H1 (cell line): ENCODE measurements at regions not wholly inside any gene's neighbourhood (a gene's known extent, or its start where the extent isn't known, plus 50 kb on each side); places are given as distances from the start of the nearest gene placed in this dataset.

Experiments
- CTCF ChIA-PET: fragments of 300-600 bp; sonication (Branson Sonifier 250); formaldehyde crosslinking; loops from one replicate; lab custom pipeline; 2021; ENCODE audit not compliant: partially characterized antibody; lab: Charles Lee
- POLR2A ChIA-PET: fragments of 300-600 bp; sonication (Branson Sonifier 250); formaldehyde crosslinking; loops from one replicate; lab custom pipeline; 2021; ENCODE audit warnings: inconsistent platforms; ENCODE audit not compliant: partially characterized antibody; lab: Charles Lee
- DNase-seq, 2 experiments: peaks; one replicate each; pipeline versions ENCODE4 v3.0.0 to v3.0.0-alpha.2; 2010 to 2022; ENCODE audit warnings: low spot score in 2 of 2, low read depth in 1 of 2, mixed read lengths in 1 of 2
- FAIRE-seq: peaks from 2 replicates; lab custom pipeline; 2011; peaks lifted over from hg19 to GRCh38; lab: Jason Lieb, UNC
- H2AFZ ChIP-seq: 2 replicates; pipeline ENCODE4 v1.8.1; 2012; ENCODE audit warnings: low read length, inconsistent platforms
- H2AK5ac ChIP-seq: 2 replicates; pipeline ENCODE4 v1.6.1; 2013; ENCODE audit warnings: low read depth, low read length
- H2BK120ac ChIP-seq: replicated peaks from 2 replicates; pipeline ENCODE3; 2013; ENCODE audit warnings: low read depth, low read length, inconsistent platforms
- H2BK12ac ChIP-seq: 2 replicates; pipeline ENCODE4 v1.6.1; 2013; ENCODE audit warnings: low read depth, low read length
- H2BK15ac ChIP-seq: 2 replicates; pipeline ENCODE4 v1.6.1; 2013; ENCODE audit warnings: low read length
- H2BK20ac ChIP-seq: 2 replicates; pipeline ENCODE4 v1.6.1; 2013; ENCODE audit warnings: low read length
- H2BK5ac ChIP-seq: 2 replicates; pipeline ENCODE4 v1.6.1; 2013; ENCODE audit warnings: low read depth, low read length
- H3K14ac ChIP-seq: 2 replicates; pipeline ENCODE4 v1.6.1; 2013; ENCODE audit warnings: inconsistent platforms; ENCODE audit not compliant: insufficient read length
- H3K18ac ChIP-seq: 2 replicates; pipeline ENCODE4 v1.6.1; 2013; ENCODE audit warnings: low read length; ENCODE audit errors: extremely low read depth
- H3K23ac ChIP-seq: 2 replicates; pipeline ENCODE4 v1.6.1; 2013; ENCODE audit warnings: inconsistent platforms; ENCODE audit not compliant: insufficient read length
- H3K23me2 ChIP-seq: 2 replicates; pipeline ENCODE4 v1.6.1; 2013; ENCODE audit warnings: low read depth, low read length
- H3K27ac ChIP-seq: 2 replicates; pipeline ENCODE4 v1.6.1; 2011; ENCODE audit warnings: low read depth, low read length, inconsistent platforms
- H3K27me3 ChIP-seq, 4 experiments: replicated peaks in 1 of 4; 1 replicate in 1 of 4; 2 replicates in 3 of 4; pipeline versions ENCODE4 v1.6.1 to v1.8.1; 2011 to 2013; ENCODE audit warnings: low read length in 3 of 4, mild to moderate bottlenecking in 3 of 4, inconsistent platforms in 2 of 4, mixed read lengths in 2 of 4, moderate library complexity in 1 of 4; ENCODE audit not compliant: control insufficient read depth in 3 of 4, insufficient read depth in 3 of 4; ENCODE audit errors: extremely low read depth in 1 of 4
- H3K36me3 ChIP-seq, 4 experiments: 2 replicates each; pipeline versions ENCODE4 v1.6.1 to v1.8.1; 2011 to 2013; ENCODE audit warnings: mild to moderate bottlenecking in 4 of 4, low read length in 3 of 4, moderate library complexity in 2 of 4, control low read depth in 1 of 4, inconsistent platforms in 1 of 4; ENCODE audit not compliant: insufficient read depth in 4 of 4, control insufficient read depth in 2 of 4
- H3K4ac ChIP-seq: replicated peaks from 2 replicates; pipeline ENCODE3; 2013; ENCODE audit warnings: low read length, low read depth, mixed read lengths, inconsistent platforms; ENCODE audit not compliant: insufficient read length
- H3K4me1 ChIP-seq, 4 experiments: replicated peaks in 1 of 4; 1 replicate in 1 of 4; 2 replicates in 3 of 4; pipeline versions ENCODE4 v1.6.1 to v1.8.1; 2011 to 2013; ENCODE audit warnings: low read length in 3 of 4, inconsistent platforms in 2 of 4, mixed read lengths in 1 of 4; ENCODE audit not compliant: insufficient read depth in 4 of 4, control insufficient read depth in 3 of 4
- H3K4me2 ChIP-seq, 2 experiments: 2 replicates each; pipeline versions ENCODE4 v1.6.1 to v1.8.1; 2011 to 2013; ENCODE audit warnings: low read depth in 2 of 2, low read length in 2 of 2, control low read depth in 1 of 2, inconsistent platforms in 1 of 2, mild to moderate bottlenecking in 1 of 2; ENCODE audit not compliant: insufficient read depth in 1 of 2
- H3K4me3 ChIP-seq, 4 experiments: fragments of 200-600, 300-600 bp in 1 of 4; sonication (generic), shearing (Covaris generic), sonication (Bioruptor Twin) in 1 of 4; 2 replicates each; pipeline versions ENCODE4 v1.5.1 to v1.8.1; 2011 to 2016; ENCODE audit warnings: low read length in 4 of 4, low read depth in 3 of 4, control low read depth in 2 of 4, inconsistent platforms in 2 of 4, mild to moderate bottlenecking in 2 of 4, mixed read lengths in 1 of 4, moderate library complexity in 1 of 4; ENCODE audit not compliant: insufficient read depth in 2 of 4; ENCODE audit errors: extremely low read depth in 1 of 4
- H3K56ac ChIP-seq: replicated peaks from 2 replicates; pipeline ENCODE3; 2013; ENCODE audit warnings: low read depth, mild to moderate bottlenecking, mixed read lengths, low read length, inconsistent platforms; ENCODE audit not compliant: insufficient read length
- H3K79me1 ChIP-seq: 2 replicates; pipeline ENCODE4 v1.6.1; 2013; ENCODE audit warnings: low read depth, low read length, control low read depth
- H3K79me2 ChIP-seq, 2 experiments: 2 replicates each; pipeline versions ENCODE4 v1.6.1 to v1.8.1; 2012 to 2013; ENCODE audit warnings: low read length in 2 of 2, mild to moderate bottlenecking in 2 of 2, inconsistent platforms in 1 of 2; ENCODE audit not compliant: insufficient read depth in 2 of 2, control insufficient read depth in 1 of 2
- H3K9ac ChIP-seq, 4 experiments: replicated peaks in 1 of 4; 1 replicate in 1 of 4; 2 replicates in 3 of 4; pipeline versions ENCODE4 v1.6.1 to v1.8.1; 2011 to 2013; ENCODE audit warnings: low read depth in 3 of 4, low read length in 3 of 4, control low read depth in 2 of 4, mild to moderate bottlenecking in 2 of 4, moderate library complexity in 2 of 4, inconsistent platforms in 1 of 4; ENCODE audit errors: extremely low read depth in 1 of 4
- H3K9me3 ChIP-seq, 2 experiments: 2 replicates each; pipeline versions ENCODE4 v1.6.1 to v1.8.1; 2012 to 2013; ENCODE audit warnings: mild to moderate bottlenecking in 2 of 2, moderate library complexity in 2 of 2, control low read depth in 1 of 2, inconsistent platforms in 1 of 2, low read depth in 1 of 2, low read length in 1 of 2, mixed read lengths in 1 of 2; ENCODE audit not compliant: insufficient read depth in 2 of 2
- H4K20me1 ChIP-seq, 2 experiments: replicated peaks in 1 of 2; 2 replicates each; pipeline versions ENCODE3 to v1.8.1; 2011 to 2013; ENCODE audit warnings: inconsistent platforms in 2 of 2, low read length in 2 of 2, mild to moderate bottlenecking in 1 of 2; ENCODE audit not compliant: insufficient read depth in 2 of 2, control insufficient read depth in 1 of 2
- H4K5ac ChIP-seq: 2 replicates; pipeline ENCODE4 v1.6.1; 2013; ENCODE audit warnings: low read length, low read depth, mixed read lengths, inconsistent platforms; ENCODE audit not compliant: insufficient read length
- H4K8ac ChIP-seq: 2 replicates; pipeline ENCODE4 v1.8.0; 2013; ENCODE audit warnings: mild to moderate bottlenecking, moderate library complexity, low read length, inconsistent platforms; ENCODE audit not compliant: insufficient read depth; ENCODE audit errors: extremely low read depth
- H4K91ac ChIP-seq: replicated peaks from 2 replicates; pipeline ENCODE3; 2013; ENCODE audit warnings: low read length, mixed read lengths, inconsistent platforms; ENCODE audit not compliant: insufficient read length
- WGBS, 2 experiments: shearing (Covaris generic) in 1 of 2; methylation state at CpG; one replicate each; pipeline versions ENCODE4 v1.1.6 to v1.1.7; 2013 to 2015; ENCODE audit warnings: low lambda C conversion rate in 2 of 2, mixed read lengths in 2 of 2, inconsistent platforms in 1 of 2, low coverage in 1 of 2, missing lambda C conversion rate in 1 of 2; ENCODE audit not compliant: insufficient replicate concordance in 2 of 2, insufficient coverage in 1 of 2, insufficient read length in 1 of 2; ENCODE audit errors: extremely low coverage in 1 of 2, missing lambda C conversion rate in 1 of 2; 5-methylcytosine and 5-hydroxymethylcytosine counted together

DNA sequence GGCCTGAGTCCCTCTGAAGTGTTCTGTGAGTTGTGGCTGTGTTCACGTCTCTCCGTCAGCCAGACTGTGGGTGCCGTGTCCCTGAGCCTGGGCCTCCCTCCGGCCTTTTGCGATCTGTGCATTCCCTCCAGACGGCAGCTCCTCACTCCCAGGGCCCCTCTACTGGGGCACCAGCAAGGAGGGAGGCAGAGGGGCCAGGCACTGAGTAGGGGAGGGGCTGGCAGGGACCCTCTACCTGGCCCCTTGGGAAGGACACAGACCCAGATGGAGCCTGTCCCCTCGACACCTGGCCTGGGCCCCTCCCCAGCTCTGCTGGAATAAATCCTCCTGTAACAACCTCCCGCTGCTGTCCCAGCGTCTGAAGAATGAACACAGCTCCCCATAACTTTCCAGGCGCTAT lies 110.0 kb upstream of the NKX1-1 start:
- no peak overlapping the region for H3K56ac ChIP-seq
- H3K18ac ChIP-seq, result no peak overlapping the region
- no peaks in the 10 kb centered on the region for H3K36me3 ChIP-seq
- WGBS, 2 experiments, result 96% methylated on average over 7 of the region's 10 CpGs; no CpG with 5 or more reads in 1 of the 2 experiments
- H2AFZ ChIP-seq, result no peak overlapping the region
- peaks cover 17% of the 10 kb centered on the region; the same call in 1 of the 2 replicates for H3K23me2 ChIP-seq
- H3K27me3 ChIP-seq, result 0 out of 7 replicates have a peak, but pooled peaks cover 0 to 4% (median 0%) of the 10 kb centered on the region in 4 experiments
- H4K5ac ChIP-seq, result no peak overlapping the region
- no peak overlapping the region for H2BK20ac ChIP-seq
- ChIA-PET POLR2A (no interaction called here), CTCF (interaction anchor here (0.6 kb wide), 1 partner anchor 493 kb away, joined by 3 read pairs; no protein-coding TSS in a partner anchor)
- no peaks in the 10 kb centered on the region for H3K79me2 ChIP-seq
- no peak overlapping the region for H2AK5ac ChIP-seq
- FAIRE-seq (no peak), DNase-seq (no peak)
- peaks cover 0 to 4% (median 3%) of the 10 kb centered on the region in 4 experiments; a peak in 2 of 7 replicates for H3K4me1 ChIP-seq
- no peak overlapping the region for H3K14ac ChIP-seq
- peaks cover 0 to 7% of the 10 kb centered on the region in 2 experiments; a peak in 1 of 4 replicates for H3K9me3 ChIP-seq
- no peak overlapping the region for H2BK15ac ChIP-seq
- H2BK5ac ChIP-seq, result no peak overlapping the region
- no peak overlapping the region for H3K4me3 ChIP-seq
- no peak overlapping the region for H4K91ac ChIP-seq
- no peak overlapping the region for H2BK120ac ChIP-seq
- no peak overlapping the region for H3K4me2 ChIP-seq
- no peak overlapping the region for H4K8ac ChIP-seq
- no peak overlapping the region for H3K23ac ChIP-seq
- H2BK12ac ChIP-seq, result no peak overlapping the region
- no peak overlapping the region for H3K27ac ChIP-seq
- H3K9ac ChIP-seq, result no peak overlapping the region
- H4K20me1 ChIP-seq, result peaks cover 0 to 12% of the 10 kb centered on the region in 2 experiments
- H3K4ac ChIP-seq, result no peak overlapping the region
- H3K79me1 ChIP-seq, result no peaks in the 10 kb centered on the region
